Fibroblast of lung (primary cell): ENCODE measurements at regions not wholly inside any gene's neighbourhood (a gene's known extent, or its start where the extent isn't known, plus 50 kb on each side); places are given as distances from the start of the nearest gene placed in this dataset.

Experiments used
- DNase-seq, 2 donors: peaks; one replicate each; pipeline versions ENCODE4 v3.0.0 to v3.0.0-alpha.2; 2010; ENCODE audit warnings: low read depth in 2 of 2
- H2AFZ ChIP-seq: 2 replicates; pipeline ENCODE4 v1.5.1; 2012; ENCODE audit warnings: low read length, control low read depth, inconsistent platforms
- H3K27ac ChIP-seq: 2 replicates; pipeline ENCODE4 v1.5.1; 2011; ENCODE audit warnings: low read length, control low read depth; ENCODE audit not compliant: insufficient read depth
- H3K27me3 ChIP-seq: 2 replicates; pipeline ENCODE4 v1.5.1; 2011; ENCODE audit warnings: mild to moderate bottlenecking, low read length; ENCODE audit not compliant: control insufficient read depth, insufficient read depth
- H3K36me3 ChIP-seq: 2 replicates; pipeline ENCODE4 v1.5.1; 2011; ENCODE audit warnings: low read length; ENCODE audit not compliant: control insufficient read depth, insufficient read depth
- H3K4me1 ChIP-seq: 2 replicates; pipeline ENCODE4 v1.5.1; 2011; ENCODE audit warnings: low read length; ENCODE audit not compliant: control insufficient read depth, insufficient read depth; ENCODE audit errors: extremely low read depth
- H3K4me2 ChIP-seq: 2 replicates; pipeline ENCODE4 v1.5.1; 2011; ENCODE audit warnings: low read length, control low read depth; ENCODE audit not compliant: insufficient read depth; ENCODE audit errors: extremely low read depth
- H3K4me3 ChIP-seq, 4 experiments: fragments of 200-600 bp in 1 of 4; sonication (generic) in 1 of 4; replicated peaks in 1 of 4; 2 replicates each; pipeline ENCODE4 v1.5.1; 2011 to 2016; ENCODE audit warnings: low read length in 4 of 4, low read depth in 3 of 4, mild to moderate bottlenecking in 3 of 4, control low read depth in 2 of 4, inconsistent platforms in 1 of 4, mixed read lengths in 1 of 4; ENCODE audit not compliant: insufficient read depth in 1 of 4; ENCODE audit errors: control extremely low read depth in 1 of 4
- H3K79me2 ChIP-seq: 2 replicates; pipeline ENCODE4 v1.5.1; 2012; ENCODE audit warnings: mild to moderate bottlenecking, low read length, inconsistent platforms; ENCODE audit not compliant: control insufficient read depth, insufficient read depth
- H3K9ac ChIP-seq: 2 replicates; pipeline ENCODE4 v1.5.1; 2011; ENCODE audit warnings: mild to moderate bottlenecking, low read length, control low read depth; ENCODE audit not compliant: insufficient read depth
- H3K9me3 ChIP-seq: 2 replicates; pipeline ENCODE4 v1.5.1; 2012; ENCODE audit warnings: low read depth, low read length; ENCODE audit not compliant: control insufficient read depth, insufficient read depth
- H4K20me1 ChIP-seq: 2 replicates; pipeline ENCODE4 v1.5.1; 2011; ENCODE audit warnings: low read length; ENCODE audit not compliant: control insufficient read depth, insufficient read depth; ENCODE audit errors: extremely low read depth
- CTCF ChIP-seq, 2 donors: IDR thresholded peaks in 1 of 2; conservative IDR thresholded peaks in 1 of 2; 1 replicate in 1 of 2; 2 replicates in 1 of 2; pipeline ENCODE4 v1.5.1; 2011 to 2012; ENCODE audit warnings: low read length in 2 of 2, control low read depth in 1 of 2, inconsistent platforms in 1 of 2, low read depth in 1 of 2, mild to moderate bottlenecking in 1 of 2
- EZH2 ChIP-seq: IDR thresholded peaks from 2 replicates; pipeline ENCODE4 v1.5.1; 2012; ENCODE audit warnings: low read length, control low read depth, mild to moderate bottlenecking; ENCODE audit errors: missing control alignments

GRCh38 chr19:56988299-56988698, 131.5 kb upstream of the USP29 start:
- no peaks in the 10 kb centered on the region for H4K20me1 ChIP-seq
- H3K36me3 ChIP-seq = no peaks in the 10 kb centered on the region
- H3K27ac ChIP-seq = no peak overlapping the region
- no peaks in the 10 kb centered on the region for H3K9me3 ChIP-seq
- no peak for DNase-seq
- H3K4me3 ChIP-seq = no peak overlapping the region
- no peaks in the 10 kb centered on the region for H3K79me2 ChIP-seq
- no peak overlapping the region for H3K9ac ChIP-seq
- no peak overlapping the region for H2AFZ ChIP-seq
- H3K4me1 ChIP-seq = no peaks in the 10 kb centered on the region
- TF ChIP-seq CTCF (conservative IDR thresholded peaks at IDR 0.05 in 1 of 2, IDR thresholded peaks at IDR 0.05 in 1 of 2; ENCODE audit: low read depth in 1 of 2, low read length in 2 of 2) (no peak), EZH2 (no peak)
- no peaks in the 10 kb centered on the region for H3K27me3 ChIP-seq
- no peak overlapping the region for H3K4me2 ChIP-seq

GRCh38 chr19:56991912-56992311, 127.9 kb upstream of the USP29 start:
- Histone ChIP-seq H3K27ac (no peak overlapping the region), H3K4me2 (no peak overlapping the region), H4K20me1 (no peaks in the 10 kb centered on the region), H2AFZ (no peak overlapping the region), H3K4me1 (no peaks in the 10 kb centered on the region), H3K36me3 (no peaks in the 10 kb centered on the region), H3K4me3 (no peak overlapping the region), H3K9ac (no peak overlapping the region), H3K27me3 (no peaks in the 10 kb centered on the region), H3K79me2 (no peaks in the 10 kb centered on the region), H3K9me3 (no peaks in the 10 kb centered on the region)
- TF ChIP-seq EZH2 (no peak), CTCF (conservative IDR thresholded peaks at IDR 0.05 in 1 of 2, IDR thresholded peaks at IDR 0.05 in 1 of 2; ENCODE audit: low read depth in 1 of 2, low read length in 2 of 2) (no peak)
- DNase-seq = no peak

GRCh38 chr19:56993851-56994250, 125.9 kb upstream of the USP29 start:
- no peak for DNase-seq
- Histone ChIP-seq H3K9me3 (no peaks in the 10 kb centered on the region), H2AFZ (no peak overlapping the region), H3K4me1 (no peaks in the 10 kb centered on the region), H4K20me1 (no peaks in the 10 kb centered on the region), H3K27me3 (no peaks in the 10 kb centered on the region), H3K36me3 (no peaks in the 10 kb centered on the region), H3K4me3 (no peak overlapping the region), H3K79me2 (no peaks in the 10 kb centered on the region), H3K27ac (no peak overlapping the region), H3K4me2 (no peak overlapping the region), H3K9ac (no peak overlapping the region)
- TF ChIP-seq CTCF (conservative IDR thresholded peaks at IDR 0.05 in 1 of 2, IDR thresholded peaks at IDR 0.05 in 1 of 2; ENCODE audit: low read depth in 1 of 2, low read length in 2 of 2) (no peak), EZH2 (no peak)
